ENCODE measurements at regions not wholly inside any gene's neighbourhood (a gene's known extent, or its start where the extent isn't known, plus 50 kb on each side); places are given as distances from the start of the nearest gene placed in this dataset.

DNA sequence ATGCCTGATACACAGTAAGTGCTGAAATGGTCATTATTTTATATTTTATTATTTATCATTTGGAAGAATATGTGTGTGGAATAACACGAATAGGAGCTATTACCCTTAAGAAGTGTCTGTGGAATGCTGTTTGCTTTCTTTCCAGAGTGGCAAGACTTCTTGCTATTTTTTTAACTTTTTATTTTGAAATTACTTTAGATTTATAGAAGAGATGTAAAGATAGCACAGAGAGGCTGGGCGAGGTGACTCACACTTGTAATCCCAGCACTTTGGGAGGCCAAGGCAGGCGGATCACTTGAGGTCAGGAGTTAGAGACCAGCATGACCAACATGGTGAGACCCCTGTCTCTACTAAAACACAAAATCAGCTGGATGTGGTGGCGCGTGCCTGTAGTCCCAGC is 58.9 kb upstream of the PAX6 start:
- H4K8ac ChIP-seq (replicated peaks; ENCODE audit: insufficient read length, low read depth, low read length) = no peak overlapping the region
- H3K23ac ChIP-seq (ENCODE audit: insufficient read length, low read depth, low read length) = no peak overlapping the region
- no peaks in the 10 kb centered on the region for H3K79me2 ChIP-seq (ENCODE audit: insufficient read depth, low read length)
- H3K4me1 ChIP-seq (ENCODE audit: insufficient read depth, low read length) = peaks cover 2% of the 10 kb centered on the region; the same call in 1 of the 2 replicates
- Mint-ChIP-seq H3K27me3 (ENCODE audit: low read depth) (peaks cover 62% of the 10 kb centered on the region), H3K9me3 (no peaks in the 10 kb centered on the region; a peak in 1 of 5 replicates), H3K27ac (no peak overlapping the region), H3K36me3 (ENCODE audit: insufficient read depth in 1 of 3, low read depth in 3 of 3) (no peaks in the 10 kb centered on the region; a peak in 1 of 7 replicates), H3K4me3 (no peak overlapping the region), H3K4me1 (peaks cover 41 to 47% of the 10 kb centered on the region in 2 experiments)
- no peak overlapping the region for H3K56ac ChIP-seq (ENCODE audit: insufficient read length, low read depth, low read length)
- H2BK5ac ChIP-seq (ENCODE audit: insufficient read length, low read length) = no peak overlapping the region
- no peak overlapping the region for H2BK15ac ChIP-seq (ENCODE audit: low read depth, low read length)
- no peak overlapping the region for H2AFZ ChIP-seq (ENCODE audit: low read length)
- no peak overlapping the region for H2BK20ac ChIP-seq (ENCODE audit: low read depth, low read length, poor library complexity, severe bottlenecking)
- no peak for TF ChIP-seq CTCF (conservative IDR thresholded peaks at IDR 0.05)
- no peak overlapping the region for H4K5ac ChIP-seq (ENCODE audit: insufficient read length, low read depth, low read length)
- H3K4ac ChIP-seq (ENCODE audit: low read depth, low read length) = no peak overlapping the region
- no peak overlapping the region for H2BK120ac ChIP-seq (ENCODE audit: low read depth, low read length, poor library complexity, severe bottlenecking)
- no peaks in the 10 kb centered on the region for H3K23me2 ChIP-seq (ENCODE audit: insufficient read length, low read depth, low read length, poor library complexity, severe bottlenecking)
- no peaks in the 10 kb centered on the region for H3K79me1 ChIP-seq (ENCODE audit: insufficient read depth, low read depth, low read length, poor library complexity, severe bottlenecking)
- no CpG with 5 or more reads among the region's 5 CpGs for WGBS (ENCODE audit: extremely low coverage, insufficient read length, low lambda C conversion rate)
- no peak overlapping the region for H4K91ac ChIP-seq (ENCODE audit: insufficient read length, low read depth, low read length)
- H3K14ac ChIP-seq (ENCODE audit: insufficient read depth, low read length) = no peak overlapping the region
- H3K9me3 ChIP-seq (ENCODE audit: control insufficient read depth, low read depth, low read length) = no peaks in the 10 kb centered on the region
- H3K27me3 ChIP-seq (ENCODE audit: insufficient read depth, low read length) = no peaks in the 10 kb centered on the region
- no peaks in the 10 kb centered on the region for H4K20me1 ChIP-seq (ENCODE audit: control insufficient read depth, insufficient read depth, insufficient read length)
- no peak overlapping the region for H3K27ac ChIP-seq (ENCODE audit: insufficient read length, low read depth, low read length)
- H2BK12ac ChIP-seq (ENCODE audit: insufficient read length, low read depth, low read length) = no peak overlapping the region
- no peak for DNase-seq
- H3K9ac ChIP-seq (ENCODE audit: extremely low read depth, insufficient read length, low read length) = no peak overlapping the region
- no peak overlapping the region for H2AK5ac ChIP-seq (ENCODE audit: insufficient read length, low read length)
- no peak overlapping the region for H3K18ac ChIP-seq (ENCODE audit: insufficient read length, low read depth, low read length)
- no peak overlapping the region for H3K4me2 ChIP-seq (ENCODE audit: insufficient read depth, insufficient read length, low read length)
- H3T11ph ChIP-seq (ENCODE audit: low read length) = no peak overlapping the region
